ENCODE measurements at regions not wholly inside any gene's neighbourhood (a gene's known extent, or its start where the extent isn't known, plus 50 kb on each side); places are given as distances from the start of the nearest gene placed in this dataset.

DNA sequence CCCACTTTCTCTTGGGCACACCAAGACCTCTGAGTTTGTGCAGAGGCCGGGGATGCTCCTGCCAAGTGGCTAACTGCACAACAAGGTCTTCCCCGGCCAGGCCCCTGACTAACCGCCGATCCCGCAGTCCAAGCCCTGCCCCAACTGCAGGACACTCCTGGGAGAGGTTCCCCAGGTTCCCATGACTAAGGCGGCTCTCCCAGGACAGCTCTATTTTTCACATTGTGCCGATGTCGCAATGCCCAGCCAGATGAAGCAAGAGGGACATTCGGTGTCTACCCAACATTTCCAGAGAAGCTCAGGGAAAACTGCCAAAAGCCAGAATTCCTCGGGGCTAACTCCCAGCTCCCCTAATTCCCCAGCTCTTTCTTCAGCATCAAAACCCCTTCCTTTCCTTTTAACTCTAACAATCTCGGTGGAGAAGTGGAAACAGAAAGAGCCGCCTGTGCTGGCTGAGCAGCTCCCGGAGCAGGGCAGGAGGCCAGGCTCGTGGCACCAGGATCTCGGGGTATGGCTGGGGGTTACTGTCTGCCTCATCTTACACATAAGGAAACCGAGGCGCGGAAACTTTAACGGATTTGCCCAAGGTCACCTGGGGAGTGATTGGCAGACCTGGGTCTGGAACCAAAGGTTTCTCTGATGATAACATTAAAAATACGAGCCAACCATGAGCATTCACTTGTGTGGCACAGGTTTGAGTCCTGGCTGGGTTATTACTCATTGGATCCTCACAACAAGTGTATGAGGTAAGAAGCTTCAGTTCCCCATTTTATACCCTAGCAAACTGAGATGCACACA, 318.2 kb downstream of the BCL11B start:
- peaks cover 8% of the 10 kb centered on the region for H3K9me3 ChIP-seq (replicated peaks; ENCODE audit: low read length)
- H3K4me2 ChIP-seq (ENCODE audit: low read length): no peak overlapping the region
- no peak overlapping the region for H3K4me3 ChIP-seq (ENCODE audit: low read length)
- H3K36me3 ChIP-seq (ENCODE audit: insufficient read depth, low read length): no peaks in the 10 kb centered on the region
- no peaks in the 10 kb centered on the region for H3K27me3 ChIP-seq (ENCODE audit: control insufficient read depth, insufficient read depth, low read length)
- H3K9ac ChIP-seq (ENCODE audit: low read depth, low read length): no peak overlapping the region
- peaks cover 17% of the 10 kb centered on the region for H3K4me1 ChIP-seq (ENCODE audit: control insufficient read depth, insufficient read depth, low read length)

- peaks cover 8% of the 10 kb centered on the region for H3K9me3 ChIP-seq (replicated peaks; ENCODE audit: low read length)
These were observed 317.5 kb downstream of the BCL11B start for GRCh38 chr14:98954349-98955000.

DNA sequence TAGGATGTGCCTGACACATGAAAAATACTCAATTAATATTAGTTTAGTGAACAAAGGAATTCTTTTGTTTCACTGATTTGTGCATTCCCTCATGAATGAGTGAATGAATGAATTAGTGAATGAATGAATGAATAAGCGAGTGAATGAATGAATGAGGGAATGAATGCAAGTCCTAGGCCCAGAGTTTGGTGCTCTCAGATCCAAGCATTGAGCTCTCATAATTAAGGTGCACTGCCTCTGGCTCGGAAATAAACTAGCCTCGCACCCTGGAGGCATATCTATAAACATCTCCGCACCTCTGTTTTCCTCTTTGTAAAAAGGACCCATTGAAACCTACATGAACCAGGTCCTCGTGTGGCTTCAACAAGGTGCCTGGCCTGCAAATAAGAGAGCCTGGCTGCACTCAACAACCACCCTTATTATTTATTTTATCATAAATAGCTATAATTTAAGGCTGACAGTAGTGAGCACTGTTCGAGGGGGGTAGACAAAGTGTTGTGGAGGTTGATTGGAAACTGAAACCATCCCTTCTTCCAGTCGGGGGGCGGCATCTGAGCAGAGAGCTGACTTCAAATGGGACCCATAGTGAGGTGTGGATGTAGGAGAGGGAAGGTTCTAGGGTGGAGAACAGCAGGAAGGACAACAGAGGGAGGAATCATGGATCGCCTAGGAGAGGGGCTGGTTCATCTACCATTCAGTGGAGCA, 316.8 kb downstream of the BCL11B start:
- Histone ChIP-seq H3K4me1 (ENCODE audit: control insufficient read depth, insufficient read depth, low read length) (peaks cover 17% of the 10 kb centered on the region), H3K36me3 (ENCODE audit: insufficient read depth, low read length) (no peaks in the 10 kb centered on the region), H3K9ac (ENCODE audit: low read depth, low read length) (no peak overlapping the region), H3K4me3 (ENCODE audit: low read length) (no peak overlapping the region), H3K27me3 (ENCODE audit: control insufficient read depth, insufficient read depth, low read length) (no peaks in the 10 kb centered on the region), H3K9me3 (replicated peaks; ENCODE audit: low read length) (peaks cover 8% of the 10 kb centered on the region), H3K4me2 (ENCODE audit: low read length) (no peak overlapping the region)

More at GRCh38 chr14:98954349-98955000, 317.5 kb downstream of the BCL11B start:
- peaks cover 17% of the 10 kb centered on the region for H3K4me1 ChIP-seq (ENCODE audit: control insufficient read depth, insufficient read depth, low read length)
- H3K4me2 ChIP-seq (ENCODE audit: low read length): no peak overlapping the region
- H3K36me3 ChIP-seq (ENCODE audit: insufficient read depth, low read length): no peaks in the 10 kb centered on the region
- no peaks in the 10 kb centered on the region for H3K27me3 ChIP-seq (ENCODE audit: control insufficient read depth, insufficient read depth, low read length)
- H3K9ac ChIP-seq (ENCODE audit: low read depth, low read length): no peak overlapping the region
- H3K4me3 ChIP-seq (ENCODE audit: low read length): no peak overlapping the region

GRCh38 chr14:98955741-98956070, 316.3 kb downstream of the BCL11B start:
- Histone ChIP-seq H3K27me3 (ENCODE audit: control insufficient read depth, insufficient read depth, low read length) (no peaks in the 10 kb centered on the region), H3K4me2 (ENCODE audit: low read length) (no peak overlapping the region), H3K9ac (ENCODE audit: low read depth, low read length) (no peak overlapping the region), H3K36me3 (ENCODE audit: insufficient read depth, low read length) (no peaks in the 10 kb centered on the region), H3K4me3 (ENCODE audit: low read length) (no peak overlapping the region), H3K4me1 (ENCODE audit: control insufficient read depth, insufficient read depth, low read length) (peaks cover 17% of the 10 kb centered on the region), H3K9me3 (replicated peaks; ENCODE audit: low read length) (peaks cover 8% of the 10 kb centered on the region)

GRCh38 chr14:98956181-98956580, 315.8 kb downstream of the BCL11B start:
- H3K27me3 ChIP-seq (ENCODE audit: control insufficient read depth, insufficient read depth, low read length): no peaks in the 10 kb centered on the region
- no peak overlapping the region for H3K9ac ChIP-seq (ENCODE audit: low read depth, low read length)
- H3K4me1 ChIP-seq (ENCODE audit: control insufficient read depth, insufficient read depth, low read length): peaks cover 17% of the 10 kb centered on the region
- H3K36me3 ChIP-seq (ENCODE audit: insufficient read depth, low read length): no peaks in the 10 kb centered on the region
- H3K9me3 ChIP-seq (replicated peaks; ENCODE audit: low read length): peaks cover 5% of the 10 kb centered on the region
- no peak overlapping the region for H3K4me3 ChIP-seq (ENCODE audit: low read length)
- no peak overlapping the region for H3K4me2 ChIP-seq (ENCODE audit: low read length)

GRCh38 chr14:98956661-98957060, 315.3 kb downstream of the BCL11B start:
- H3K4me1 ChIP-seq (ENCODE audit: control insufficient read depth, insufficient read depth, low read length): peaks cover 17% of the 10 kb centered on the region
- no peak overlapping the region for H3K4me3 ChIP-seq (ENCODE audit: low read length)
- H3K9ac ChIP-seq (ENCODE audit: low read depth, low read length): no peak overlapping the region
- H3K27me3 ChIP-seq (ENCODE audit: control insufficient read depth, insufficient read depth, low read length): no peaks in the 10 kb centered on the region
- no peaks in the 10 kb centered on the region for H3K36me3 ChIP-seq (ENCODE audit: insufficient read depth, low read length)
- no peak overlapping the region for H3K4me2 ChIP-seq (ENCODE audit: low read length)
- peaks cover 3% of the 10 kb centered on the region for H3K9me3 ChIP-seq (replicated peaks; ENCODE audit: low read length)

- peaks cover 17% of the 10 kb centered on the region for H3K4me1 ChIP-seq (ENCODE audit: control insufficient read depth, insufficient read depth, low read length)
- H3K4me3 ChIP-seq (ENCODE audit: low read length): no peak overlapping the region
- H3K9ac ChIP-seq (ENCODE audit: low read depth, low read length): no peak overlapping the region
- H3K36me3 ChIP-seq (ENCODE audit: insufficient read depth, low read length): no peaks in the 10 kb centered on the region
- H3K4me2 ChIP-seq (ENCODE audit: low read length): no peak overlapping the region
- no peaks in the 10 kb centered on the region for H3K27me3 ChIP-seq (ENCODE audit: control insufficient read depth, insufficient read depth, low read length)
- peaks cover 3% of the 10 kb centered on the region for H3K9me3 ChIP-seq (replicated peaks; ENCODE audit: low read length)
These were observed 314.6 kb downstream of the BCL11B start for GRCh38 chr14:98957211-98958047.

GRCh38 chr14:98958048-98958631, 313.9 kb downstream of the BCL11B start:
- H3K4me3 ChIP-seq (ENCODE audit: low read length): no peak overlapping the region
- no peak overlapping the region for H3K9ac ChIP-seq (ENCODE audit: low read depth, low read length)
- peaks cover 12% of the 10 kb centered on the region for H3K4me1 ChIP-seq (ENCODE audit: control insufficient read depth, insufficient read depth, low read length)
- H3K27me3 ChIP-seq (ENCODE audit: control insufficient read depth, insufficient read depth, low read length): no peaks in the 10 kb centered on the region
- H3K4me2 ChIP-seq (ENCODE audit: low read length): no peak overlapping the region
- H3K9me3 ChIP-seq (replicated peaks; ENCODE audit: low read length): peaks cover 3% of the 10 kb centered on the region
- H3K36me3 ChIP-seq (ENCODE audit: insufficient read depth, low read length): no peaks in the 10 kb centered on the region

DNA sequence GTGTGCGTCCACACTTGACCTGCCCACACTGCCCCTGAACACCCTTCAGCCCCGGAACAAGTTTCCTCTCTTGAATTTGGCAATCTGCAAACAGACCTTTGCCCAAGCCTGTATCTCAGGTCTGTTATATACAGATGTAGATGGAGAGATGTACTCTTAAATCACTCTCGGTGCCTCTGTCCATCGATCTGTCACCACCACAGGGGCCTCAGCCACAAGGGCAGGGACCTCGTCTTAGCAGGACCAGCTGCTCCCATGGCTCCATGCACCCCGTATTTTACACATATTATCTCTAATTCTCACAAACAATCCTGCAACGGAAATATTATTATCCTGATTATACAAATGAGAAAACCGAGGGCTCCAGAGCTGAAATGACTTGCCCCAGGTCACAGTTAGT, 313.4 kb downstream of the BCL11B start:
- no peak overlapping the region for H3K9ac ChIP-seq (ENCODE audit: low read depth, low read length)
- no peaks in the 10 kb centered on the region for H3K36me3 ChIP-seq (ENCODE audit: insufficient read depth, low read length)
- no peaks in the 10 kb centered on the region for H3K27me3 ChIP-seq (ENCODE audit: control insufficient read depth, insufficient read depth, low read length)
- H3K4me1 ChIP-seq (ENCODE audit: control insufficient read depth, insufficient read depth, low read length): peaks cover 7% of the 10 kb centered on the region
- H3K4me3 ChIP-seq (ENCODE audit: low read length): no peak overlapping the region
- no peak overlapping the region for H3K4me2 ChIP-seq (ENCODE audit: low read length)
- H3K9me3 ChIP-seq (replicated peaks; ENCODE audit: low read length): peaks cover 3% of the 10 kb centered on the region

DNA sequence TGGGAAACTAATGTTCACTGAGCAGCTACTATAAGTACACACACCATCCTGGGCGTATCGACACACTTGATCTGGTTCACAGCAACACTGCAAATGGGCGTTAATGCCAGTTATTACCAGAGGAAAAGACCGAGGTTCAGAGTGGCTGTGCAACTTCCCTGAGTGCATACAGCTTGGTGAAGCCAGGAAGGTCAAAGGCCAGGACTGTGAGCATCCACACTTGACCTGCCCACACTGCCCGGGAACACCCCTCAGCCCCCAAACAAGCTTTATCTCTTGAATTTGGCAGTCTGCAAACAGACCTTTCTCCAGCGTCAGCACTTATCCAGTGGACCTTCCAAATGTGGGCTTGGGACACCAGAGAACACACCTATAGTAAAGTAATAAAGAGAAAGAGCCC, 312.6 kb downstream of the BCL11B start:
- peaks cover 5% of the 10 kb centered on the region for H3K4me1 ChIP-seq (ENCODE audit: control insufficient read depth, insufficient read depth, low read length)

More for the DNA sequence above, 312.6 kb downstream of the BCL11B start:
- Histone ChIP-seq H3K4me2 (ENCODE audit: low read length) (no peak overlapping the region), H3K9ac (ENCODE audit: low read depth, low read length) (no peak overlapping the region), H3K4me3 (ENCODE audit: low read length) (no peak overlapping the region), H3K9me3 (replicated peaks; ENCODE audit: low read length) (peaks cover 3% of the 10 kb centered on the region), H3K27me3 (ENCODE audit: control insufficient read depth, insufficient read depth, low read length) (no peaks in the 10 kb centered on the region), H3K36me3 (ENCODE audit: insufficient read depth, low read length) (no peaks in the 10 kb centered on the region)

Measured in skeletal muscle satellite cell (primary cell).